ENCODE measurements at regions not wholly inside any gene's neighbourhood (a gene's known extent, or its start where the extent isn't known, plus 50 kb on each side); places are given as distances from the start of the nearest gene placed in this dataset.

DNA sequence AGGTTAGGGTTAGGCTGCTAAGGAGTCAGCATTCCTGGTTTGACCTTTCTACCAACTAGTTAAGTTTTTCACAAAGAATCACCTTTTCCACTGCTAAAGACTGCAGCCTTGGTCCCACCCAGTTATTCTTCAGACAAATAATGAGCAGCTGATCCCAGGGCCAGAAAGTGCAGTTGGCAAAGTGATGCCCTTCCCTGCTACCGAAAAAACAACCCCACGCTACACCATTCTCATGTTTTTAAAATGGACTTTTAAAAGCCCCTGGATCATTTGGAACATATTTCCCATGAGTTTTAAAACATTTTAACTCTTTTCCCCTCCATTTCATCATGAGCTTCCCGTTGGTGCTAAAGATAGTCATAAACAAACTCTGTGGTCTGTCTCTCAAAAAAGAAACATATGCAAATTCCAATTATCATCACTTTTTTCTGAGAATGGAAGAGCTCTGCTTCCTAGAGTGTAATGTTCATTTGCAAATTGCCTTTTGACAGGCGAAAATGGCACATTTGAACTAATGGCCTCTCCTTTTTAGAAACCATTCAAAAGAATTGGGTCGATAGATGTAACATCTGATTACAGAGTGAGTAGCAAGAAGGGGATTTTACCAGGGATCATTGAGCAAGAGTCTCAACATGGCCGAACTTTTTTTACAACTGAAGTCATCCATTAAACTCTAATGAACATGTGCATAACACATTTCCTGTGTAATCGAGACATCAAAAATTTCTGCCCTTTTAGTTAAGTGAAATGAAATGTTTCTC lies 129.3 kb upstream of the RAP1B start:
- ChIA-PET POLR2A (ENCODE audit: unreplicated experiment) (no interaction called here), CTCF (no interaction called here)
- no TSS peak for BruUV-seq (replicated peaks)
- Histone ChIP-seq H3K4me3 (ENCODE audit: low read length) (no peak overlapping the region), H3K4me2 (ENCODE audit: low read length) (no peak overlapping the region), H3K79me2 (ENCODE audit: low read length) (no peaks in the 10 kb centered on the region), H3K4me1 (ENCODE audit: insufficient read depth, low read length) (peaks cover 24% of the 10 kb centered on the region), H3K9me2 (replicated peaks; ENCODE audit: low read length) (no peaks in the 10 kb centered on the region), H3K27ac (ENCODE audit: low read length) (no peak overlapping the region), H4K20me1 (ENCODE audit: low read length) (no peaks in the 10 kb centered on the region), H3K27me3 (ENCODE audit: low read length) (no peaks in the 10 kb centered on the region), H3K36me3 (ENCODE audit: low read depth, low read length) (no peaks in the 10 kb centered on the region), H3F3A (ENCODE audit: low read length, unreplicated experiment) (no peaks in the 10 kb centered on the region), H3K9ac (ENCODE audit: low read length) (no peak overlapping the region), H2AFZ (ENCODE audit: low read length) (no peak overlapping the region), H3K9me3 (ENCODE audit: low read length) (no peaks in the 10 kb centered on the region)
- intact Hi-C loops (cut with micrococcal nuclease): no loop called here
- ATAC-seq (no peak), DNase-seq (no peak)
- TF ChIP-seq EZH2phosphoT487 (IDR thresholded peaks at IDR 0.05; ENCODE audit: borderline replicate concordance, low read length): no peak
- TF ChIP-seq, protein P1, sequence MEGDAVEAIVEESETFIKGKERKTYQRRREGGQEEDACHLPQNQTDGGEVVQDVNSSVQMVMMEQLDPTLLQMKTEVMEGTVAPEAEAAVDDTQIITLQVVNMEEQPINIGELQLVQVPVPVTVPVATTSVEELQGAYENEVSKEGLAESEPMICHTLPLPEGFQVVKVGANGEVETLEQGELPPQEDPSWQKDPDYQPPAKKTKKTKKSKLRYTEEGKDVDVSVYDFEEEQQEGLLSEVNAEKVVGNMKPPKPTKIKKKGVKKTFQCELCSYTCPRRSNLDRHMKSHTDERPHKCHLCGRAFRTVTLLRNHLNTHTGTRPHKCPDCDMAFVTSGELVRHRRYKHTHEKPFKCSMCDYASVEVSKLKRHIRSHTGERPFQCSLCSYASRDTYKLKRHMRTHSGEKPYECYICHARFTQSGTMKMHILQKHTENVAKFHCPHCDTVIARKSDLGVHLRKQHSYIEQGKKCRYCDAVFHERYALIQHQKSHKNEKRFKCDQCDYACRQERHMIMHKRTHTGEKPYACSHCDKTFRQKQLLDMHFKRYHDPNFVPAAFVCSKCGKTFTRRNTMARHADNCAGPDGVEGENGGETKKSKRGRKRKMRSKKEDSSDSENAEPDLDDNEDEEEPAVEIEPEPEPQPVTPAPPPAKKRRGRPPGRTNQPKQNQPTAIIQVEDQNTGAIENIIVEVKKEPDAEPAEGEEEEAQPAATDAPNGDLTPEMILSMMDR (conservative IDR thresholded peaks at IDR 0.05; ENCODE audit: low read depth, low read length): no peak
- no peak for TF ChIP-seq EZH2 (IDR thresholded peaks at IDR 0.05; ENCODE audit: low read length, unreplicated experiment)

DNA sequence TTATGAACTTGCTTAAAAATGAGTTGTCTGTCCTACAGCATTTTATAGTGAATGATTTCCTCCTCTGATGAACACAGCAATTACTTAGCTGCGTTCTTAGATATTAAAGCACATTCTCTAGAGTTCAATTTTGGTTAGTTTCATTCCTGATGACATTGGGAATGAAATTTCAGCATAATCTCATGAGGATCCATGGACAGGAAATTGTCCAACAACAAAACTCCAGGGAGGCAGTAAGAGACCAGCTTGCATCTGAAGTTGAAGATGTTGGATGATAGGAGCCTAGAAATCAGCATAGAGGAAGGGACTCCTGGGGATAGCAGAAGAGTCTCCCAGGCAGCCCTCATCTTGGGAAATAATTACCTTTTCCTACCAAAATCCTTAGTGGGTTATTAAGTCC lies 128.7 kb upstream of the RAP1B start:
- DNase-seq: no peak
- no TSS peak for BruUV-seq (replicated peaks)
- Histone ChIP-seq H3K9me2 (replicated peaks; ENCODE audit: low read length) (no peaks in the 10 kb centered on the region), H3K4me1 (ENCODE audit: insufficient read depth, low read length) (peaks cover 24% of the 10 kb centered on the region), H4K20me1 (ENCODE audit: low read length) (no peaks in the 10 kb centered on the region), H3F3A (ENCODE audit: low read length, unreplicated experiment) (no peaks in the 10 kb centered on the region), H3K4me2 (ENCODE audit: low read length) (no peak overlapping the region), H3K27me3 (ENCODE audit: low read length) (no peaks in the 10 kb centered on the region), H3K36me3 (ENCODE audit: low read depth, low read length) (no peaks in the 10 kb centered on the region), H3K9ac (ENCODE audit: low read length) (no peak overlapping the region), H3K9me3 (ENCODE audit: low read length) (no peaks in the 10 kb centered on the region), H3K4me3 (ENCODE audit: low read length) (no peak overlapping the region), H3K27ac (ENCODE audit: low read length) (no peak overlapping the region), H3K79me2 (ENCODE audit: low read length) (no peaks in the 10 kb centered on the region), H2AFZ (ENCODE audit: low read length) (no peak overlapping the region)
- TF ChIP-seq EZH2phosphoT487 (IDR thresholded peaks at IDR 0.05; ENCODE audit: borderline replicate concordance, low read length): no peak
- TF ChIP-seq, protein P1 (conservative IDR thresholded peaks at IDR 0.05; ENCODE audit: low read depth, low read length): no peak
- CTCF ChIA-PET: no interaction called here
- POLR2A ChIA-PET (ENCODE audit: unreplicated experiment): no interaction called here
- intact Hi-C loops (cut with micrococcal nuclease): no loop called here
- no peak for ATAC-seq

DNA sequence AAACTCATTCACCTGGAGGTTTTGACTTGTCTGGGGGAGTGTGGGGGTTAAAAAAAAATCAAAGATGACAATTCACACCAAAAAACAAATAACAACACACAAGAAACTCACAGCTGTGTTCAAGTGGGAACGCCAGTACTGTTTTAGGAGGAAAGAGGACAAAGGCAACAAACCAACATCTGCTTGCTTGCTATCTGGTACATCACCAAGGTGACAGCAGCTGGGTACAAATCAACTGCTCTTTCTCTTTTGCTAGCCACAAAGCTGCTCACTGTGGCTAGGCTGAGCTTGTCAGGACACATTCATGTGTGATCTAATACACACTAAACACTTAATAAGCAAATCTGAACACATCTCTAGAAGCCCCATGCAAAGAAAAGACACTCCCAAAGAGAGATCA lies 128.0 kb upstream of the RAP1B start:
- POLR2A ChIA-PET (ENCODE audit: unreplicated experiment): interaction anchor here (0.7 kb wide), 1 partner anchor 128 kb away, joined by 4 read pairs; no protein-coding TSS in a partner anchor
- H3K4me3 ChIP-seq (ENCODE audit: low read length): no peak overlapping the region
- no peaks in the 10 kb centered on the region for H3K9me3 ChIP-seq (ENCODE audit: low read length)
- H3K4me2 ChIP-seq (ENCODE audit: low read length): no peak overlapping the region
- no peaks in the 10 kb centered on the region for H3K9me2 ChIP-seq (replicated peaks; ENCODE audit: low read length)
- no peak for TF ChIP-seq EZH2phosphoT487 (IDR thresholded peaks at IDR 0.05; ENCODE audit: borderline replicate concordance, low read length)
- no peak for TF ChIP-seq EZH2 (IDR thresholded peaks at IDR 0.05; ENCODE audit: low read length, unreplicated experiment)
- TF ChIP-seq, protein P1 (conservative IDR thresholded peaks at IDR 0.05; ENCODE audit: low read depth, low read length): no peak
- H3K27ac ChIP-seq (ENCODE audit: low read length): no peak overlapping the region
- DNase-seq (no peak), ATAC-seq (no peak)
- no TSS peak for BruUV-seq (replicated peaks)
- no peaks in the 10 kb centered on the region for H4K20me1 ChIP-seq (ENCODE audit: low read length)
- no peaks in the 10 kb centered on the region for H3K27me3 ChIP-seq (ENCODE audit: low read length)
- no peak overlapping the region for H3K9ac ChIP-seq (ENCODE audit: low read length)
- no peak overlapping the region for H2AFZ ChIP-seq (ENCODE audit: low read length)
- H3K4me1 ChIP-seq (ENCODE audit: insufficient read depth, low read length): peaks cover 24% of the 10 kb centered on the region
- no peaks in the 10 kb centered on the region for H3K36me3 ChIP-seq (ENCODE audit: low read depth, low read length)
- CTCF ChIA-PET: interaction anchor here (0.7 kb wide), 1 partner anchor 19 kb away, joined by 3 read pairs; no protein-coding TSS in a partner anchor
- intact Hi-C loops (cut with micrococcal nuclease): no loop called here
- H3F3A ChIP-seq (ENCODE audit: low read length, unreplicated experiment): no peaks in the 10 kb centered on the region
- no peaks in the 10 kb centered on the region for H3K79me2 ChIP-seq (ENCODE audit: low read length)
